ENCODE measurements at regions not wholly inside any gene's neighbourhood (a gene's known extent, or its start where the extent isn't known, plus 50 kb on each side); places are given as distances from the start of the nearest gene placed in this dataset.
"Not testable (repeated sequence)": the region's sequence is repeated elsewhere in the genome, so short reads cannot be mapped to it uniquely, and the experiment has no call there.

- no peak for DNase-seq (ENCODE audit: low spot score)
Observed at GRCh38 chr12:61043838-61044237, 1216.4 kb upstream of the USP15 start.

GRCh38 chr12:61044766-61045165 is 1215.4 kb upstream of the USP15 start:
- DNase-seq (ENCODE audit: low spot score), result no peak

GRCh38 chr12:61070640-61071414 is 1189.4 kb upstream of the USP15 start:
- DNase-seq (ENCODE audit: low spot score), result no peak

GRCh38 chr12:61072717-61073116 is 1187.5 kb upstream of the USP15 start:
- DNase-seq (ENCODE audit: low spot score), result no peak

GRCh38 chr12:61095111-61095510 is 1165.1 kb upstream of the USP15 start:
- DNase-seq (ENCODE audit: low spot score), result no peak

GRCh38 chr12:61098031-61098580 is 1162.1 kb upstream of the USP15 start:
- DNase-seq (ENCODE audit: low spot score), result no peak

GRCh38 chr12:61107118-61107517 is 1153.1 kb upstream of the USP15 start:
- no peak for DNase-seq (ENCODE audit: low spot score)

- no peak for DNase-seq (ENCODE audit: low spot score)
Observed at GRCh38 chr12:61111218-61111617, 1149.0 kb upstream of the USP15 start.

GRCh38 chr12:61137677-61138414 is 1122.4 kb upstream of the USP15 start:
- DNase-seq (ENCODE audit: low spot score), result no peak

GRCh38 chr12:61138415-61138759 is 1121.8 kb upstream of the USP15 start:
- DNase-seq (ENCODE audit: low spot score), result no peak

GRCh38 chr12:61161961-61162360 is 1098.2 kb upstream of the USP15 start:
- DNase-seq (ENCODE audit: low spot score), result no peak

- no peak for DNase-seq (ENCODE audit: low spot score)
Observed at GRCh38 chr12:61188801-61189595, 1071.2 kb upstream of the USP15 start.

GRCh38 chr12:61213646-61214045 is 1046.6 kb upstream of the USP15 start:
- DNase-seq (ENCODE audit: low spot score), result no peak

- DNase-seq (ENCODE audit: low spot score), result peak; percentile 2
Observed at GRCh38 chr12:61220337-61220736, 1039.9 kb upstream of the USP15 start.

- DNase-seq (ENCODE audit: low spot score), result no peak
Observed at GRCh38 chr12:61232040-61232439, 1028.2 kb upstream of the USP15 start.

- no peak for DNase-seq (ENCODE audit: low spot score)
Observed at GRCh38 chr12:61250303-61250702, 1009.9 kb upstream of the USP15 start.

- DNase-seq (ENCODE audit: low spot score), result no peak
Observed at GRCh38 chr12:61251076-61251475, 1009.1 kb upstream of the USP15 start.

- no peak for DNase-seq (ENCODE audit: low spot score)
Observed at GRCh38 chr12:61254225-61254624, 1006.0 kb upstream of the USP15 start.

- DNase-seq (ENCODE audit: low spot score), result not testable (repeated sequence)
Observed at GRCh38 chr12:61264294-61264693, 995.9 kb upstream of the USP15 start.

GRCh38 chr12:61267474-61267873 is 992.7 kb upstream of the USP15 start:
- no peak for DNase-seq (ENCODE audit: low spot score)

- no peak for DNase-seq (ENCODE audit: low spot score)
Observed at GRCh38 chr12:61272441-61272840, 987.8 kb upstream of the USP15 start.

- peak; percentile 39 for DNase-seq (ENCODE audit: low spot score)
Observed at GRCh38 chr12:61282790-61283575, 977.2 kb upstream of the USP15 start.

Data from kidney tubule cell (primary cell).